ENCODE measurements at regions not wholly inside any gene's neighbourhood (a gene's known extent, or its start where the extent isn't known, plus 50 kb on each side); places are given as distances from the start of the nearest gene placed in this dataset.

GRCh38 chr6:4018171-4018923 is 60.6 kb downstream of the FAM217A start (continued):
- TF ChIP-seq, protein P1, sequence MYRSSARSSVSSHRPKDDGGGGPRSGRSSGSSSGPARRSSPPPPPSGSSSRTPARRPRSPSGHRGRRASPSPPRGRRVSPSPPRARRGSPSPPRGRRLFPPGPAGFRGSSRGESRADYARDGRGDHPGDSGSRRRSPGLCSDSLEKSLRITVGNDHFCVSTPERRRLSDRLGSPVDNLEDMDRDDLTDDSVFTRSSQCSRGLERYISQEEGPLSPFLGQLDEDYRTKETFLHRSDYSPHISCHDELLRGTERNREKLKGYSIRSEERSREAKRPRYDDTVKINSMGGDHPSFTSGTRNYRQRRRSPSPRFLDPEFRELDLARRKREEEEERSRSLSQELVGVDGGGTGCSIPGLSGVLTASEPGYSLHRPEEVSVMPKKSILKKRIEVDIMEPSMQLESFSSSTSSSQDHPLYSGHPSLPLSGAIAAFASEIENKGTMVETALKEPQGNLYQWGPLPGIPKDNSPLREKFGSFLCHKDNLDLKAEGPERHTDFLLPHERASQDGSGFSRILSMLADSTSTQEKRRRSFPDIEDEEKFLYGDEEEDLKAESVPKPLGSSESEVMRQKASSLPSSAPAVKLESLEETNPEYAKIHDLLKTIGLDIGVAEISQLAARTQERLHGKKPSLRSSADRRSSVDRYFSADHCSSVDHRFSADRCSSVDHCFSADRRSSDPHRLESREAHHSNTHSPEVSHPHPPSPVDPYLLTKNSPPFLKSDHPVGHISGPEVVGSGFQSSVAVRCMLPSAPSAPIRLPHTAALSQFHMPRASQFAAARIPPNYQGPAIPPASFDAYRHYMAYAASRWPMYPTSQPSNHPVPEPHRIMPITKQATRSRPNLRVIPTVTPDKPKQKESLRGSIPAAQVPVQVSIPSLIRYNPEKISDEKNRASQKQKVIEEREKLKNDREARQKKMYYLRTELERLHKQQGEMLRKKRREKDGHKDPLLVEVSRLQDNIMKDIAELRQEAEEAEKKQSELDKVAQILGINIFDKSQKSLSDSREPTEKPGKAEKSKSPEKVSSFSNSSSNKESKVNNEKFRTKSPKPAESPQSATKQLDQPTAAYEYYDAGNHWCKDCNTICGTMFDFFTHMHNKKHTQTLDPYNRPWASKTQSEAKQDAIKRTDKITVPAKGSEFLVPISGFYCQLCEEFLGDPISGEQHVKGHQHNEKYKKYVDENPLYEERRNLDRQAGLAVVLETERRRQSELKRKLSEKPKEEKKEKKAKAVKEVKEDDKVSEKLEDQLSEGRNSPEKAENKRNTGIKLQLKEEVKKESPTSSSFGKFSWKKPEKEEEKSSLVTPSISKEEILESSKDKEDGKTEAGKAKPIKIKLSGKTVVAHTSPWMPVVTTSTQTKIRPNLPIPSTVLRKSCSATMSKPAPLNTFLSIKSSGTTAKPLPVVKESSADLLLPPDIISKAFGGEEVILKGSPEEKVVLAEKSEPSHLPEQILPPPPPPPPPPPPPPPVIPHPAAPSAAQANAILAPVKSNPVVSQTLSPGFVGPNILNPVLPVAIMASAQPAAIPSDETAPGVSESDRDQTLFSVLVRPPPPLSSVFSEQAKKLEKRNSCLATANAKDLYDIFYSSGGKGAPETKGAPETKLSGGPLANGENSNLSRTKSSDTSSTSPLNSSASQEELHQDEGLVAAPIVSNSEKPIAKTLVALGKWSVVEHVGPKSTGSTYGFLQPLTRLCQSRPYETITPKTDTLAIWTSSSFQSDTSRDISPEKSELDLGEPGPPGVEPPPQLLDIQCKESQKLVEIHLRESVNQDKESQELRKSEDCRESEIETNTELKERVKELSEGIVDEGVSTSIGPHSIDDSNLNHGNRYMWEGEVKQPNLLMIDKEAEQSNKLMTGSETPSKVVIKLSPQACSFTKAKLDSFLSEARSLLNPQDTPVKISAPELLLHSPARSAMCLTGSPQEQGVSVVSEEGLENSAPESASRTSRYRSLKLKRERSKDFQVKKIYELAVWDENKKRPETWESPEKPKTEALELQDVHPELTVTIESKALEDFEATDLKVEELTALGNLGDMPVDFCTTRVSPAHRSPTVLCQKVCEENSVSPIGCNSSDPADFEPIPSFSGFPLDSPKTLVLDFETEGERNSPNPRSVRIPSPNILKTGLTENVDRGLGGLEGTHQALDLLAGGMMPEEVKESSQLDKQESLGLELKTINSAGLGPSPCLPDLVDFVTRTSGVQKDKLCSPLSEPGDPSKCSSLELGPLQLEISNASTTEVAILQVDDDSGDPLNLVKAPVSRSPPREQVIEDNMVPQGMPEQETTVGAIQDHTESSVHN (IDR thresholded peaks at IDR 0.05; ENCODE audit: borderline replicate concordance in 1 of 2, low read depth in 1 of 2): no peak
- TF ChIP-seq RFX7 (CRISPR knock-in tag; IDR thresholded peaks at IDR 0.05): no peak
- TF ChIP-seq GABPB1 (CRISPR knock-in tag; IDR thresholded peaks at IDR 0.05): peak; percentile 80
- no peak for TF ChIP-seq SRSF1 (IDR thresholded peaks at IDR 0.05; ENCODE audit: low read depth, low read length)
- TF ChIP-seq, protein P2, sequence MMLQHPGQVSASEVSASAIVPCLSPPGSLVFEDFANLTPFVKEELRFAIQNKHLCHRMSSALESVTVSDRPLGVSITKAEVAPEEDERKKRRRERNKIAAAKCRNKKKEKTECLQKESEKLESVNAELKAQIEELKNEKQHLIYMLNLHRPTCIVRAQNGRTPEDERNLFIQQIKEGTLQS (IDR thresholded peaks at IDR 0.05): peak; percentile 97
- TF ChIP-seq, protein P2 (CRISPR knock-in tag; conservative IDR thresholded peaks at IDR 0.05): no peak
- 0 out of 2 replicates have a peak, but pooled peaks have one; percentile 12 for TF ChIP-seq GATAD2A (IDR thresholded peaks at IDR 0.05)
- no peak for TF ChIP-seq MCM3 (IDR thresholded peaks at IDR 0.05)
- TF ChIP-seq TAF7 (tag; IDR thresholded peaks at IDR 0.05): 0 out of 2 replicates have a peak, but pooled peaks have one; percentile 11
- TF ChIP-seq ZNF583 (CRISPR knock-in tag; IDR thresholded peaks at IDR 0.05): 0 out of 2 replicates have a peak, but pooled peaks have one; percentile 40
- no peak for TF ChIP-seq ARHGAP35 (IDR thresholded peaks at IDR 0.05; ENCODE audit: partially characterized antibody)
- no peak for TF ChIP-seq ZNF76 (CRISPR knock-in tag; IDR thresholded peaks at IDR 0.05; ENCODE audit: borderline replicate concordance)
- TF ChIP-seq, protein P3, sequence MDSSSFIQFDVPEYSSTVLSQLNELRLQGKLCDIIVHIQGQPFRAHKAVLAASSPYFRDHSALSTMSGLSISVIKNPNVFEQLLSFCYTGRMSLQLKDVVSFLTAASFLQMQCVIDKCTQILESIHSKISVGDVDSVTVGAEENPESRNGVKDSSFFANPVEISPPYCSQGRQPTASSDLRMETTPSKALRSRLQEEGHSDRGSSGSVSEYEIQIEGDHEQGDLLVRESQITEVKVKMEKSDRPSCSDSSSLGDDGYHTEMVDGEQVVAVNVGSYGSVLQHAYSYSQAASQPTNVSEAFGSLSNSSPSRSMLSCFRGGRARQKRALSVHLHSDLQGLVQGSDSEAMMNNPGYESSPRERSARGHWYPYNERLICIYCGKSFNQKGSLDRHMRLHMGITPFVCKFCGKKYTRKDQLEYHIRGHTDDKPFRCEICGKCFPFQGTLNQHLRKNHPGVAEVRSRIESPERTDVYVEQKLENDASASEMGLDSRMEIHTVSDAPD (CRISPR knock-in tag; IDR thresholded peaks at IDR 0.05): no peak
- TF ChIP-seq ZNF699 (CRISPR knock-in tag; IDR thresholded peaks at IDR 0.05; ENCODE audit: insufficient replicate concordance): no peak
- peak; percentile 27; the same call in 1 of the 2 replicates for TF ChIP-seq CBFA2T3 (IDR thresholded peaks at IDR 0.05)
- TF ChIP-seq MXD1 (CRISPR knock-in tag; IDR thresholded peaks at IDR 0.05; ENCODE audit: borderline replicate concordance, poor library complexity, severe bottlenecking): no peak
- no peak for TF ChIP-seq ZNF133 (CRISPR knock-in tag; IDR thresholded peaks at IDR 0.05)
